ENCODE measurements at regions not wholly inside any gene's neighbourhood (a gene's known extent, or its start where the extent isn't known, plus 50 kb on each side); places are given as distances from the start of the nearest gene placed in this dataset.
"Not testable (repeated sequence)": the region's sequence is repeated elsewhere in the genome, so short reads cannot be mapped to it uniquely, and the experiment has no call there.

DNA sequence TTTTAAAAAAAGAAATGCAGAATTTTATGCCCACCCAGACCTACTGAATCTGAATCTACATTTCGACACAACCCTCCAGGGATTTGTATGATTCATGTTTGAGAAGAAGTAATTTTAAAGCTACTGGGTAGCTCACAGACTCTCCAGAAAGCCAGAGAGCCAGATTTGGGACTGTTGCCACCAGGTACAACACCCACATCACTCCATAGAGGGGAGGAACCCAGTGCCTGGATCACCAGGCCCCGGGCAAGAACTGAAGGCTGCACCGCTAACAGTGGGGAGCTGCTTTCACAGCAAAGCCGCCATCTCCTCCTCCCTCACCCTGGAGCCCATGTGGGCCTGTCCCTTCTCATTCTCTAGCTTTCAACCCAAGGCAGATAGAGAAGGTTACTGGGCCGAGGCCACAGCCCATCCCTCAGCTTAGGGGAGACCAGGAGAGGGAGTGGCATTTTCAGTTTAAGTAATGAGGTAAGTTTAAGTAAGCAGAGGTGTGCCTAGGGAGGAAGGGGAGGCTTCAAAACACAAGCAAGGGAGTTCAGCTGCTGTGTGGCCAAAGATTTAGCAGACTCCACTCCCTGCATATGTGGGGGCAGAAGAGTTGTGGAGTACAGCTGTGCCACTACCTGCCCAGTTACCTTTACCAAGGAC lies 109.8 kb downstream of the IL12A start:
- H3K4me3 ChIP-seq = no peak overlapping the region
- DNase-seq = no peak
- no peaks in the 10 kb centered on the region for H3K4me1 ChIP-seq
- no peak overlapping the region for H3K27ac ChIP-seq
- no peaks in the 10 kb centered on the region for H3K36me3 ChIP-seq (ENCODE audit: low read depth, missing control alignments)
- TF ChIP-seq, protein P1, sequence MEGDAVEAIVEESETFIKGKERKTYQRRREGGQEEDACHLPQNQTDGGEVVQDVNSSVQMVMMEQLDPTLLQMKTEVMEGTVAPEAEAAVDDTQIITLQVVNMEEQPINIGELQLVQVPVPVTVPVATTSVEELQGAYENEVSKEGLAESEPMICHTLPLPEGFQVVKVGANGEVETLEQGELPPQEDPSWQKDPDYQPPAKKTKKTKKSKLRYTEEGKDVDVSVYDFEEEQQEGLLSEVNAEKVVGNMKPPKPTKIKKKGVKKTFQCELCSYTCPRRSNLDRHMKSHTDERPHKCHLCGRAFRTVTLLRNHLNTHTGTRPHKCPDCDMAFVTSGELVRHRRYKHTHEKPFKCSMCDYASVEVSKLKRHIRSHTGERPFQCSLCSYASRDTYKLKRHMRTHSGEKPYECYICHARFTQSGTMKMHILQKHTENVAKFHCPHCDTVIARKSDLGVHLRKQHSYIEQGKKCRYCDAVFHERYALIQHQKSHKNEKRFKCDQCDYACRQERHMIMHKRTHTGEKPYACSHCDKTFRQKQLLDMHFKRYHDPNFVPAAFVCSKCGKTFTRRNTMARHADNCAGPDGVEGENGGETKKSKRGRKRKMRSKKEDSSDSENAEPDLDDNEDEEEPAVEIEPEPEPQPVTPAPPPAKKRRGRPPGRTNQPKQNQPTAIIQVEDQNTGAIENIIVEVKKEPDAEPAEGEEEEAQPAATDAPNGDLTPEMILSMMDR (IDR thresholded peaks at IDR 0.05) = no peak
- no peak for TF ChIP-seq POLR2A (IDR thresholded peaks at IDR 0.05)
- no peaks in the 10 kb centered on the region for H3K27me3 ChIP-seq
- WGBS, 2 donors = 67 to 78% methylated on average over 5 of the region's 5 CpGs
- H3K9me3 ChIP-seq = no peaks in the 10 kb centered on the region
- intact Hi-C loops (cut with DNase I; ENCODE audit: low total_unique reads) = no loop called here

DNA sequence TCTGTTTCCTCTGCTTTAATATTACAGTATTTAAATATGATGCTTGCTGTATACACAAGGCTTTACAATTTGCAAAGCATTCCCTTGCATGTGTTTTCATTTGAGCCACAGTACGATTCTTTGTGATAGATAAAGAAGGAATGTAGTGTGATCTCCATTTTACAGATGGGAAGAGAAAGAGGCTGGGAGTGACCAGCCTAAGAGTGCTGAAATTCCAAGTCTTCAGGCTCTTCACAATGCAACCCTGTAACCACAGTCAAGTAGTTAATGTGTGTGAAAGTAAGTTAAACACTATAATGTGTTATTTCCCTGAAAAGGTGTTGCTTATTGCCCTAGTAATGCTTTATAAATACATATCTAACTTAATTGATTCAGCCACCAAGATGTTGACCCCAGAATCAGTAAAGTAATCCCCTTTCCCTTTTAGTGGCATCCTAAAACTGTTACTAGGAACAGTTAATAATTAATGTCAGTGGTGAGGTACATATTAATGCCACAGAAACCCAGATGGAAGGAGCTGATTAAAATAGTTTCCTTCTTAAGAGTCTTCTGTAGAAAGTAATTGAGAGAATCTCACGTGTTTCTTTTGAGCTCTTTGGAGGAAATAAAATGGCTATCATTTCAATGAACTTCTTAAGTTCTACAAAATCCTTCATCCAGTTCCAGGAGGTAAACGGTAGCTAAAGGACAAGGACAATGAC lies 110.4 kb downstream of the IL12A start:
- Histone ChIP-seq H3K4me1 (no peaks in the 10 kb centered on the region), H3K9me3 (no peaks in the 10 kb centered on the region), H3K36me3 (ENCODE audit: low read depth, missing control alignments) (no peaks in the 10 kb centered on the region), H3K4me3 (no peak overlapping the region), H3K27me3 (no peaks in the 10 kb centered on the region), H3K27ac (no peak overlapping the region)
- no peak for DNase-seq
- 59 to 65% methylated on average over 3 of the region's 3 CpGs for whole genome bisulfite sequencing, 2 donors
- no peak for TF ChIP-seq POLR2A (IDR thresholded peaks at IDR 0.05)
- TF ChIP-seq, protein P1 (IDR thresholded peaks at IDR 0.05) = no peak
- intact Hi-C loops (cut with DNase I; ENCODE audit: low total_unique reads) = no loop called here

DNA sequence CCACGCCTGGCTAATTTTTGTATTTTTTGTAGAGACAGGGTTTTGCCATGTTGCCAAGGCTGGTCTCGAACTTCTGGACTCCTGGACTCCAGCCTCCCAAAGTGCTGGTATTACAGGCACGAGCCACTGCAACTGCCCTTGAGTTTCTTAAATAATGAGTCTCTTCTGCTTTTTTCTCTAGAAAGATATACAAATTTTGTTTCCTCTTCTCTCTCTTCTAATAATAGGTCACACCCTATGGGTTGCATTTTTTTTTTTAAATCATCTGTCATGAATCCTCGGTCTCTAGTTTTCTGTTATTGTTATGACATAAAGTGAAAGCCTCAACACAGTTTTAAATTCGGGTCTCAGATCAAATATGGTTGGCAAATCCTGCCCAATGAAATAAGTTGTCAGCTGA lies 111.2 kb downstream of the IL12A start:
- Histone ChIP-seq H3K4me1 (no peaks in the 10 kb centered on the region), H3K4me3 (no peak overlapping the region), H3K27ac (no peak overlapping the region), H3K27me3 (no peaks in the 10 kb centered on the region), H3K36me3 (ENCODE audit: low read depth, missing control alignments) (no peaks in the 10 kb centered on the region), H3K9me3 (no peaks in the 10 kb centered on the region)
- no peak for DNase-seq
- intact Hi-C loops (cut with DNase I; ENCODE audit: low total_unique reads) = no loop called here
- TF ChIP-seq, protein P1 (IDR thresholded peaks at IDR 0.05) = no peak
- no peak for TF ChIP-seq POLR2A (IDR thresholded peaks at IDR 0.05)
- WGBS, 2 donors = 81 to 84% methylated on average over 5 of the region's 5 CpGs

DNA sequence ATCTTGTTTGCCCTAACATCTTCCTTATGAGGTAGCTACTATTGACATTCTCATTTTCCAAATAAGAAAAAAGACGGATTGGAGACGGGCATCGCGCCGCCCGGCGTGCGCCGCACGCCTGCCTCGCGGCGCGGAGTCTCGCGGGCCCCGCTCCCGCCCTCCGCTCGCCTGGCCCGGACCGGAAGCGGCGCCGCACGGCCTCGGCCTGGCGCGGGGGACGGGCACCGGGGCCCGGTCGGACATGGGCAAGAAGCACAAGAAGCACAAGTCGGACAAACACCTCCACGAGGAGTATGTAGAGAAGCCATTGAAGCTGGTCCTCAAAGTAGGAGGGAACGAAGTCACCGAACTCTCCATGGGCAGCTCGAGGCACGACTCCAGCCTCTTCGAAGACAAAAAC lies 112.0 kb downstream of the IL12A start:
- no peak overlapping the region for H3K27ac ChIP-seq
- H3K27me3 ChIP-seq = no peaks in the 10 kb centered on the region
- 62 to 90% methylated on average over 40 of the region's 40 CpGs for whole genome bisulfite sequencing, 2 donors
- peak overlapping the region in 1 of 2 donors; percentile 18 for H3K4me3 ChIP-seq
- TF ChIP-seq, protein P1 (IDR thresholded peaks at IDR 0.05) = no peak
- TF ChIP-seq POLR2A (IDR thresholded peaks at IDR 0.05) = no peak
- no peaks in the 10 kb centered on the region for H3K9me3 ChIP-seq
- no peaks in the 10 kb centered on the region for H3K4me1 ChIP-seq
- no peak for DNase-seq
- H3K36me3 ChIP-seq (ENCODE audit: low read depth, missing control alignments) = no peaks in the 10 kb centered on the region
- intact Hi-C loops (cut with DNase I; ENCODE audit: low total_unique reads) = no loop called here

DNA sequence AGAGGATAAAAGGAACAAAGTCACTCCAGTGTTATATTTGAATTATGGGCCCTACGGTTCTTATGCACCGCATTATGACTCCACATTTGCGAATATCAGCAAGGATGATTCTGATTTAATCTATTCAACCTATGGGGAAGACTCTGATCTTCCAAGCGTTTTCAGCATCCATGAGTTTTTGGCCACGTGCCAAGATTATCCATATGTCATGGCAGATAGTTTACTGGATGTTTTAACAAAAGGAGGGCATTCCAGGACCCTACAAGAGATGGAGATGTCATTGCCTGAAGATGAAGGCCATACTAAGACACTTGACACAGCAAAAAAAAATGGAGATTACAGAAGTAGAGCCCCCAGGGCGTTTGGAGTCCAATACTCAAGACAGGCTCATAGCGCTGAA lies 113.4 kb downstream of the IL12A start:
- H3K4me1 ChIP-seq; H3K9me3 ChIP-seq; intact Hi-C loops (cut with DNase I; ENCODE audit: low total_unique reads); H3K27ac ChIP-seq; H3K36me3 ChIP-seq (ENCODE audit: low read depth, missing control alignments); H3K27me3 ChIP-seq; DNase-seq; H3K4me3 ChIP-seq: not testable (repeated sequence)
- WGBS, 2 donors = 82 to 88% methylated on average over 7 of the region's 7 CpGs
